Breast epithelium (tissue), 4 donors: ENCODE measurements at regions not wholly inside any gene's neighbourhood (a gene's known extent, or its start where the extent isn't known, plus 50 kb on each side); places are given as distances from the start of the nearest gene placed in this dataset.

ENCODE experiments used
- DNase-seq, 2 donors: peaks; one replicate each; pipeline ENCODE4 v3.0.0-alpha.2; 2019; ENCODE audit warnings: low spot score in 2 of 2
- H3K27ac ChIP-seq, 2 donors: fragments of 200-600 bp; sonication (generic) in 1 of 2; one replicate each; pipeline ENCODE4 v1.5.1; 2016 to 2019; ENCODE audit warnings: mild to moderate bottlenecking in 1 of 2
- H3K27me3 ChIP-seq, 2 donors: fragments of 200-600 bp; sonication (generic) in 1 of 2; one replicate each; pipeline versions ENCODE4 v1.5.1 to v1.6.0; 2017 to 2019; ENCODE audit warnings: control low read depth in 1 of 2, mild to moderate bottlenecking in 1 of 2
- H3K36me3 ChIP-seq: fragments of 200-600 bp; one replicate; pipeline ENCODE4 v1.5.1; 2019
- H3K4me1 ChIP-seq, 2 donors: fragments of 200-600 bp; sonication (generic); one replicate each; pipeline ENCODE4 v1.5.1; 2016 to 2019; ENCODE audit warnings: control low read depth in 1 of 2
- H3K4me3 ChIP-seq, 3 donors: fragments of 200-600 bp; sonication (generic); 1 replicate in 2 of 3; 2 replicates in 1 of 3; pipeline ENCODE4 v1.5.1; 2016 to 2019; ENCODE audit warnings: mild to moderate bottlenecking in 3 of 3, moderate library complexity in 2 of 3
- H3K9me3 ChIP-seq, 2 donors: fragments of 200-600 bp; sonication (generic) in 1 of 2; one replicate each; pipeline ENCODE4 v1.5.1; 2016 to 2019; ENCODE audit warnings: control low read depth in 1 of 2
- POLR2A ChIP-seq: fragments of 450-650 bp; IDR thresholded peaks from one replicate; pipeline ENCODE4 v1.6.1; 2016; ENCODE audit warnings: antibody characterized with exemption, mild to moderate bottlenecking, moderate library complexity
- POLR2AphosphoS5 ChIP-seq, 3 donors: sonication (generic); formaldehyde crosslinking; IDR thresholded peaks; one replicate each; pipeline ENCODE4 v1.6.1; 2017; ENCODE audit warnings: antibody characterized with exemption in 3 of 3
- intact Hi-C: fragments of 100-400 bp; cut with DNase I; formaldehyde crosslinking; loops from one replicate; pipeline ENCODE4 v1.15.1; 2023; ENCODE audit warnings: low total_unique reads
- TF ChIP-seq, protein P1 (sequence below), 3 donors: fragments of 450-650 bp; IDR thresholded peaks; one replicate each; pipeline ENCODE4 v1.5.1; 2016 to 2017; ENCODE audit warnings: antibody characterized with exemption in 3 of 3, mild to moderate bottlenecking in 3 of 3, moderate library complexity in 3 of 3

DNA sequence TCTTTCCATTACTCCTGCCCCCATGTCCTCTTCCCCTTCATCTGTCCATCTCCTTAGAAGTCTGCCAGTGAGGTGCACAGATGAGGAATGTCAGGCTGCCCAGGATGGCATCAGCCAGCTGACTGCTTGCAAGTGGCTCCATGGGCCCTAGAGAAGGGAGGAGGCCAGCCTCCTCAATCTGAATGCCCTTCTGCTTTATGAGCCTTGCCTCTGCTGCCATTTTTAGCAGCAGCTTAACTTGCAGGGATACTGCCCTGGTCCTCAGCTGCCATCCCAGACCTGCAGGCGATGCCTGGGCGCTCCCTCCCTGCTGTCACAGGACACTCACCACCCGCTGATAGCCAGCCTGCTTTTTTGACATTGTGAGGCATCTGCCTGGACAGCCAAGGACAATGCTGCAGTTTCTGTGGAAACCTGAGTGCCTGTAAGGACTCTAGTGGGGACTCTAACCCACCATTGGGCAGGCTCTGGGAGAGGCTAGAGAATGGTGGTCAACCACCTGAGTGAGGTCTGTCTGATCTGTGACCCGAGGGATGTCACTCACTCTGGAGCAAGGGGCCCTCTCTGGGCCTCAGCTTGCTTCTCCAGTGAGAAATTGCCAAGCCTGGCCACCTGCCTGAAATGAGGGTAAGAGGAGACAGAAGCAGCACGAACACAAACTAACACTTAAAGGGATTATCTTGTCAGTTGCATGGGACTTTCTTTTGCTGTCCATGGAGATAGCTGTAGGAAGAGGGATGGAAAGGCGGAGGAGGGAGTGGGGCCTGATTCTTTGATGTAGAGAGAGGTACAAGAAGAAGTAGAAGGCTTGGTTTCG is 185.0 kb downstream of the MIS18A start:
- DNase-seq = no peak
- TF ChIP-seq, protein P1, sequence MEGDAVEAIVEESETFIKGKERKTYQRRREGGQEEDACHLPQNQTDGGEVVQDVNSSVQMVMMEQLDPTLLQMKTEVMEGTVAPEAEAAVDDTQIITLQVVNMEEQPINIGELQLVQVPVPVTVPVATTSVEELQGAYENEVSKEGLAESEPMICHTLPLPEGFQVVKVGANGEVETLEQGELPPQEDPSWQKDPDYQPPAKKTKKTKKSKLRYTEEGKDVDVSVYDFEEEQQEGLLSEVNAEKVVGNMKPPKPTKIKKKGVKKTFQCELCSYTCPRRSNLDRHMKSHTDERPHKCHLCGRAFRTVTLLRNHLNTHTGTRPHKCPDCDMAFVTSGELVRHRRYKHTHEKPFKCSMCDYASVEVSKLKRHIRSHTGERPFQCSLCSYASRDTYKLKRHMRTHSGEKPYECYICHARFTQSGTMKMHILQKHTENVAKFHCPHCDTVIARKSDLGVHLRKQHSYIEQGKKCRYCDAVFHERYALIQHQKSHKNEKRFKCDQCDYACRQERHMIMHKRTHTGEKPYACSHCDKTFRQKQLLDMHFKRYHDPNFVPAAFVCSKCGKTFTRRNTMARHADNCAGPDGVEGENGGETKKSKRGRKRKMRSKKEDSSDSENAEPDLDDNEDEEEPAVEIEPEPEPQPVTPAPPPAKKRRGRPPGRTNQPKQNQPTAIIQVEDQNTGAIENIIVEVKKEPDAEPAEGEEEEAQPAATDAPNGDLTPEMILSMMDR (IDR thresholded peaks at IDR 0.05) = no peak
- no peak for TF ChIP-seq POLR2AphosphoS5 (IDR thresholded peaks at IDR 0.05)
- TF ChIP-seq POLR2A = no peak
- intact Hi-C loops = no loop called here
- no peaks in the 10 kb centered on the region for H3K36me3 ChIP-seq
- H3K4me3 ChIP-seq = no peak overlapping the region
- no peaks in the 10 kb centered on the region for H3K4me1 ChIP-seq
- H3K27me3 ChIP-seq = no peaks in the 10 kb centered on the region
- no peak overlapping the region for H3K27ac ChIP-seq
- no peaks in the 10 kb centered on the region for H3K9me3 ChIP-seq

DNA sequence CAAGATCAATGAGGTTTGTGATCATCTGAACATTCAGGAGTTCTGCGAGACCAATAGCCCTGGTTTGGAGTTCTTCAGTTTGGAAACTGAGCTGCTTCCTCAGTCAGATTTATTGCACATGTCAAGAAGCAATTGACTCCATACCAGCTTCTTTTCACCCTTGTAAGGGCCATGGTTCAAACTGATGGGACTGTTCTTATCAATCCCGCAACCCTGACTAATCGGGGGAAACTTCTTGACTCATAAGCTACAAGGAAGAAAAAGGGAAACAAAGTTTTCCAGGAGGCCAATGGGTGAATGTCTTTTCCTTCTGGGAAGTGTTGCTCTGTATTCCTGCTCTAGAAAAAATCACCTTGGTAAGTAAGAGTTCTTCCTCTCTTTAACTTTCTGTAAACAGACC is 187.9 kb downstream of the MIS18A start:
- no peak for TF ChIP-seq POLR2A
- no peak for TF ChIP-seq POLR2AphosphoS5 (IDR thresholded peaks at IDR 0.05)
- TF ChIP-seq, protein P1 (IDR thresholded peaks at IDR 0.05) = no peak
- no peaks in the 10 kb centered on the region for H3K27me3 ChIP-seq
- no peak overlapping the region for H3K4me3 ChIP-seq
- H3K36me3 ChIP-seq = no peaks in the 10 kb centered on the region
- intact Hi-C loops = no loop called here
- no peaks in the 10 kb centered on the region for H3K9me3 ChIP-seq
- no peak for DNase-seq
- no peaks in the 10 kb centered on the region for H3K4me1 ChIP-seq
- H3K27ac ChIP-seq = no peak overlapping the region

DNA sequence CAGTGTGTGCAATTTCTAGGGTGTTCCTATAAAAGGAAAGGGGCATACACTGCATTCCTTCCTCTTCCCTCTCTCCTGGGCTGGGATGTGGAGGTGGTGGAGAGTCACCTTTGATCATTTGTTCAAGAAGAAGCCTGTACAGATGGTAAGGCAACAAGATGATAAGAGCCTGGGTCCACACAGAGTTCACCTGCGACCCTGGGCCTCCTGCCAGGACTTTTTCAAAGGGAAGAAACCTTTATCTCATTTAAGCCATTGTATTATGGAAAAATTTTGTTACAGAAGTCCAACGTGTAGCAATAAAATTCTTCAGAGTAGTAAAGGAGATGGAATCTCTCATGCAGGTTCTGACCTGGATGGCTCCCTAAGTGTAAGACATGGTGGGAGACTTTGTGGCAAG is 189.1 kb downstream of the MIS18A start:
- DNase-seq = no peak
- no peak overlapping the region for H3K27ac ChIP-seq
- no peak overlapping the region for H3K4me3 ChIP-seq
- no peaks in the 10 kb centered on the region for H3K9me3 ChIP-seq
- TF ChIP-seq POLR2AphosphoS5 (IDR thresholded peaks at IDR 0.05) = no peak
- TF ChIP-seq, protein P1 (IDR thresholded peaks at IDR 0.05) = no peak
- TF ChIP-seq POLR2A = no peak
- intact Hi-C loops = no loop called here
- H3K36me3 ChIP-seq = no peaks in the 10 kb centered on the region
- no peaks in the 10 kb centered on the region for H3K4me1 ChIP-seq
- no peaks in the 10 kb centered on the region for H3K27me3 ChIP-seq

DNA sequence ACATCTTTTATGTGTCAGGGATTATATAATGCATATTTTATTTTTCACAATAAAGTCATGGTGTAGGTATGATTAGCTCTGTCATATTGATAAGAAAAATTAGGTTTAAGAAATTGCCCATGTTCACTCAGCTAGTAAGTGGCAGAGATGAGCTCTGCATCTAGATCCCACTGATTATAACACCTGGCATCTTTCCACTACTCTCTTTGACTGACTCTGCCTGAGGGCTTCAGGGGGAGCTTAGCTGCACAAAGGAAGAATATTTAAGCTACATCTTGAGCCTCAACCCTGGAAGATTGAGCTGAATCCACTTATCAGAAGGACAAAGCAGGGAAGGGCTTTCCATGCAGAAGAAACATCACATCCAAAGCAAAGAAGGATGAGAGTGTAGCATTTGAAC is 190.4 kb downstream of the MIS18A start:
- H3K4me3 ChIP-seq = no peak overlapping the region
- no peak overlapping the region for H3K27ac ChIP-seq
- H3K9me3 ChIP-seq = no peaks in the 10 kb centered on the region
- H3K27me3 ChIP-seq = no peaks in the 10 kb centered on the region
- intact Hi-C loops = no loop called here
- no peaks in the 10 kb centered on the region for H3K36me3 ChIP-seq
- TF ChIP-seq, protein P1 (IDR thresholded peaks at IDR 0.05) = no peak
- TF ChIP-seq POLR2AphosphoS5 (IDR thresholded peaks at IDR 0.05) = no peak
- no peak for TF ChIP-seq POLR2A
- DNase-seq = no peak
- H3K4me1 ChIP-seq = no peaks in the 10 kb centered on the region

DNA sequence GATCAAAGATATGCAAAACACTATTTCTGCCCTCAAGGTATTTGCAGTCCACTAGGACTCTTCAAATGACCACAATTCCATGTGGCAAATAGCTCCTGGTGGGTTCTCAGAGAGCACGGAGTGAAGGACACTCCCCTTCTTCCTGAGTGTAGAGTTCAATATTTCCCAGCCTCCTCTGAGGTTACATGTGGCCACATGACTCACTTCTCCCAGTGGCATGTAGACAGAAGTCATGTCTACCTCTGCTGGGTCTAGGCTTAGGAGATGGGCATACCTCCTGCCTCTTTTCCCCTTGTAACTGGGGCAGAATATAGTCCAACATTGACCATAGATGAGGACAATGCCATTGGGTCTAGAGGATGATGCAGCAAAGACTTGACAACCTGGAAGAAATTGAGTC is 191.4 kb downstream of the MIS18A start:
- no peaks in the 10 kb centered on the region for H3K4me1 ChIP-seq
- intact Hi-C loops = no loop called here
- no peaks in the 10 kb centered on the region for H3K9me3 ChIP-seq
- H3K27me3 ChIP-seq = no peaks in the 10 kb centered on the region
- TF ChIP-seq POLR2A = no peak
- no peak for TF ChIP-seq POLR2AphosphoS5 (IDR thresholded peaks at IDR 0.05)
- TF ChIP-seq, protein P1 (IDR thresholded peaks at IDR 0.05) = no peak
- H3K36me3 ChIP-seq = no peaks in the 10 kb centered on the region
- no peak overlapping the region for H3K4me3 ChIP-seq
- DNase-seq = no peak
- no peak overlapping the region for H3K27ac ChIP-seq
